HG03045 (cell line): ENCODE measurements at regions not wholly inside any gene's neighbourhood (a gene's known extent, or its start where the extent isn't known, plus 50 kb on each side); places are given as distances from the start of the nearest gene placed in this dataset.
"Not testable (repeated sequence)": the region's sequence is repeated elsewhere in the genome, so short reads cannot be mapped to it uniquely, and the experiment has no call there.

Experiments used
- ATAC-seq: cut with Tn5 transposase; IDR thresholded peaks from one replicate; pipeline ENCODE4 v1.9.1; 2021; ENCODE audit warnings: mild to moderate bottlenecking, moderate library complexity; ENCODE audit not compliant: unreplicated experiment

GRCh38 chr13:22773465-22773864 lies 407.3 kb upstream of the SGCG start:
- no peak for ATAC-seq

DNA sequence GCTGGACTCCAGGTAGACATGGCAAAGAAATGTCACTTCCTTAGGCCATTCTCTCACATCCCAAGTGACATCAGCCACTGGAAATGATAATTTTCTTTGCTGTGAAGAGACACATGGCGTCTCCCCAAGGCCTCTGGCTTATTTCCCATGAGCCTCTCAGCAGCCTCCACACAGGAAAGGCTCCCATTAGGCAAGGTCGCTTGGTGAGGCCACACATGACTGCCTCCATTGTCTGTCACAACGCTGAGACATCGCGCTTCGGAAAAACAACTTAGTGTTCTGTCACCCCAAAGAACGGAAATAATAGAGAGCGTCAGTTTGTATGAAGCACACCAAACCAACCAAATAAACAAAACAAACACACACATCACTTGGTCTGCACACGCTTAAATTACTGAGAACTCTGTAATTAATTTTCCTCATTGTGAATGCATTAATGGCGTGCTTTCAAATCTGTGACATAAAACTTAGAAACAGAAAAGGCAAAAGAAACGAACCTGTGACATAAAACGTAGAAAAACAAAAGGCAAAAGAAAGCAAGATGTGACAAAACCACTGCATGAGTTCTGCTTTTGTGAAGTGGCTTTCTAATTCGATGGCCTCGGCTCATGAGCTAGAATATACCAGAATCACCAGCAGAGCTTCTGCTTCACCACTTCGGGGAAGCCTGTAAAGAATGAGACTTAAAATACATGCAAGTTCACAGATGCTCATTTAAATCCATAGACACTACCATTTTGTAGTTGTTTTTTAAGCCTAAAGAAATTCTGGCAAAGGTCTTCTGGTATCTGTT lies 404.2 kb upstream of the SGCG start:
- no peak for ATAC-seq

- ATAC-seq = no peak
These were observed 403.6 kb upstream of the SGCG start for GRCh38 chr13:22777207-22777606.

GRCh38 chr13:22789027-22789593 lies 391.7 kb upstream of the SGCG start:
- no peak for ATAC-seq

DNA sequence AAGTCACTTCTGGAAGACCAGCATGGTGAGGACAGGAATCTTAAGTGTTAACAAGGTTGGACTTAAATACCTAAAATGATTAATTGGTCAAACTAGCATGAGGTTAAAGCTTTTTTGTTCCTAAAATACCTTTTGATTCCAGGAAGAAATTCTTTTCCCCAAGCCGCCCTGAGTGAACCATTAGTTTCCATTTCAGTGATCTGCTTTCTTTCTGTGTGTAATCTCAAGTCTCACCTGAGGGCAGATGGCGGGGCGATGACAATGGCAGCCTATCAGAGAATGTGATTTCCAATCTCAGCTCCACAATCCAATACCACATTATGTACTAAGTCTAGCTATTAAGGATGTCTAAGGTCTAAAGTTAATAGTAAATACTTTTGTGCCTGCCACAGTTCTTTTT lies 390.9 kb upstream of the SGCG start:
- no peak for ATAC-seq

DNA sequence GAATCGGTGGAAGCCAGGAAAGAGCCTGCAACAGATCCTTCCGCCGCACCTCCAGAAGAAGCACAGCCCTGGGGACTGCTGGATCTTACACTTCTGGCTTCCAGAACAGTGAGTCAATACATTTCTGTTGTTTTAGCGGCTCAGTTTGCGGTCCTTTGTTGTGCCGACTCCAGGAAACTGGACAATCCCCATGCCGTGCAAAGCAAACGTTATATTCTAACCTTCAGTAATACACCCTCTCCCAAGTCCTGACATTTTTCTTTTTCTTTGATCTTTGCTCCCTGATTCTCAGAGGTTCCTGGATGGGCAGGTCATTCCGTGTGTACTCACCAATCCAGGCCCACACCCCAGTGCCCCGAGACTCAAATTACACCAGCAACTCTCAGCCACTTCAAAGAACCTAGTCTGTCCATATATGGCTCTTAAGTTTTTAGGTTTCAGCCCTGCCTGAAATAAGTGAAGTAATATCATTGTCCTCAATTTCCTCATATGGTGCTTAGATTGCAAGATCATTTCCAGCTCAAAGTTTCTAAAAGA lies 387.1 kb upstream of the SGCG start:
- no peak for ATAC-seq

GRCh38 chr13:22800526-22801401 lies 380.0 kb upstream of the SGCG start:
- no peak for ATAC-seq

DNA sequence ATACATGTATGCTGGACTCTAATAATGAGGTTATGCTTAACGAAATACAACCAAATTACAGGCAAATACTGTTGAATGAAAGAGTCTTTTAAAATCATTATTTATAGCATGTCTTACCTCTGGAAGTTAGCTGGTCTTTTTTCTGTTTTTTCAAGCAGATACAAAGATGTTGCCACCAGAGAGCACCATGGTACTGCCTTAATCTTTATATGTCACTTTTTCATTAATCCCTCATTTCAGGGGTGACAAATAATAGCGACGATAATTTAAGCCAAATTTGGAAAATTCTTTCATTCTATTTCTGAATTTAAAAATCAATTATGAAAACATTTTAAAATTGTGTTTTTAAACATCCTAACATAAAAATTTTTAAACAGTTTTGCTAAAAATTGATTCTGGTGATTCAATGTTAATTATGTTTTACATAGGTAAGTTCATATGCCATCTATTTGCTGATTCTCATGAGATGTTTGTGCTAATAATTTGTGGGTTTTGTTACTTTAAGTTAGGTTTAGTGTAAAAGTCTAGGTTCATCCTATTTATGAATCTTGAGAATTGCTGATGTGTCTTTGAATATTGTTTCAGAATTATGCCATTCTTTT lies 379.3 kb upstream of the SGCG start:
- no peak for ATAC-seq

DNA sequence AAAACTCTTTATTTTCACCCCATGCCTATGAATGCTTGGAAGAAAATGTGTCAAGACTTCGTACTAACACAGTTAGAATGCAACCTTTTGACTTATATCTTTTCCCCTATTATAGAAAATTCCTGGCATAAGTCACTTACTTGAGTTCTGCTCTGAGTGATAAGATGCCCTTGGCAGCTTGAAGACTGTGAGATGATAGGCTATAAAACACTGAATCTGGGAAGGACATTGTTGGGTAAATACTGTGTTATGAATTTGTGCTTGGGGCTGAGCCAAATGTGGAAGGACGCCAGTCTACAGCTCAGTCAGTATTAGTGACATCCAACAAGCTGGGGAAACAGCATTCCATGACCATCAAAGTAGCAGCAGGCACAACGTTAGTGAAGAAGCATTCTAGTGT lies 368.0 kb upstream of the SGCG start:
- ATAC-seq = no peak

DNA sequence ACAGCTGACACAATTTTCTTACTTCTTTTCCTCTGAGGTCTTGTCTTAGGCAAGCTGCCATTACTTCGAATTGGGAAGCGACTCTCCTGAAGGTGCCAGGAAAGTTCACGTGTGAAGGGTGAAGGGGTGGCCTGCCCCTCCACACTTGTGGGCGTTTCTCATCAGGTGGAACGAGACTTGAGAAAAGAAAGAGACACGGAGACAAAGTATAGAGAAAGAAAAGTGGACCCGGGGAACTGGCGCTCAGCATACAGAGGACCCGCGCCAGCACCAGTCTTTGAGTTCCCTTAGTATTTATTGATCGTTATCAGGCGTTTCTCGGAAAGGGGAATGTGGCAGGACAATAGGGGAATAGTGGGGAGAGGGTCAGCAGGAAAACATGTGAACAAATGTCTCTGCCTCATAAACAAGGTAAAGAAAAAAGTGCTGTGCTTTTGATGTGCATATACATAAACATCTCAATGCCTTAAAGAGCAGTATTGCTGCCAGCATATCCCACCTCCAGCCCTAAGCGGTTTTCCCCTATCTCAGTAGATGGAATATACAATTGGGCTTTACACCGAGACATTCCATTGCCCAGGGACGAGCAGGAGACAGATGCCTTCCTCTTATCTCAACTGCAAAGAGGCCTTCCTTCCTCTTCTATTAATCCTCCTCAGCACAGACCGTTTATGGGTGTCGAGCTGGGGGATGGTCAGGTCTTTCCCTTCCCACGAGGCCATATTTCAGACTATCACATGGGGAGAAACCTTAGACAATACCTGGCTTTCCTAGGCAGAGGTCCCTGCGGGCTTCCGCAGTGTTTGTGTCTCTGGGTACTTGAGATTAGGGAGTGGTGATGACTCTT lies 367.0 kb upstream of the SGCG start:
- not testable (repeated sequence) for ATAC-seq

- not testable (repeated sequence) for ATAC-seq
These were observed 366.3 kb upstream of the SGCG start for GRCh38 chr13:22814433-22814832.

GRCh38 chr13:22821589-22821988 lies 359.2 kb upstream of the SGCG start:
- no peak for ATAC-seq

GRCh38 chr13:22825186-22825585 lies 355.6 kb upstream of the SGCG start:
- ATAC-seq = no peak

DNA sequence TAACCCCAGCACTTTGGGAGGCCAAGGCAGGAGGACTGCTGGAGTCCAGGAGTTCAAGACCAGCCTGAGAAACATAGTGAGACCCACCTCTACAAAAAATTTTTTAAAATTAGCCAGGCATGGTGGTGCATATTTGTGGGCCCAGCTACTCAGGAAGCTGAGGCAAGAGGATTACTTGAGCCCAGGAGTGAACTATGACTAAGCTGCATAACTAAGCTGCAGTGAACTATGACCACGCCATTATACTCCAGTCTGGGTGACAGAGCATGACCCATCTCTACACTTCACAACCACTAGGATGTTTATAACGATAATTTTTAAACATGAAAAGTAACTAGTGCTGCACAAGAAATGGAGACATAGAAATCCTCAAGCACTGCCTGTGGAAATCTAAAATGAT lies 352.7 kb upstream of the SGCG start:
- ATAC-seq = no peak

DNA sequence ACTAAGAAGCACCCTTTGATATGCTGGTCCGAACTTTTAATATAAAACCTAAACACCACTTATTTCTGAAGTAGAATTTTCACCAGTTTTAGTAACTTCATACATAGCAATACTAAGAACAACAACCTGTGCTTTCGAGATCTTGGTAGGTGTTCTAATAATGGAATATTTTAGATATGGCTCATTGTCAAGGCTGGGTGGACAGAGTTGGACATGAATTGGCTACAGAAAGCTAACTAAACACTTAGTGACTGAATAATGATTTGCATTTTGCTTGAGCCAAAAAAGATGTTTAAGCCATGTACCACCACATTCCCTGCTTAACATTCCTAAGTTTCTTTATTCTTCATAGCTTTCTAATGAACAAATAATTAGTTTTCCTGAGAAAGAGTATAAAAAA lies 344.3 kb upstream of the SGCG start:
- no peak for ATAC-seq

DNA sequence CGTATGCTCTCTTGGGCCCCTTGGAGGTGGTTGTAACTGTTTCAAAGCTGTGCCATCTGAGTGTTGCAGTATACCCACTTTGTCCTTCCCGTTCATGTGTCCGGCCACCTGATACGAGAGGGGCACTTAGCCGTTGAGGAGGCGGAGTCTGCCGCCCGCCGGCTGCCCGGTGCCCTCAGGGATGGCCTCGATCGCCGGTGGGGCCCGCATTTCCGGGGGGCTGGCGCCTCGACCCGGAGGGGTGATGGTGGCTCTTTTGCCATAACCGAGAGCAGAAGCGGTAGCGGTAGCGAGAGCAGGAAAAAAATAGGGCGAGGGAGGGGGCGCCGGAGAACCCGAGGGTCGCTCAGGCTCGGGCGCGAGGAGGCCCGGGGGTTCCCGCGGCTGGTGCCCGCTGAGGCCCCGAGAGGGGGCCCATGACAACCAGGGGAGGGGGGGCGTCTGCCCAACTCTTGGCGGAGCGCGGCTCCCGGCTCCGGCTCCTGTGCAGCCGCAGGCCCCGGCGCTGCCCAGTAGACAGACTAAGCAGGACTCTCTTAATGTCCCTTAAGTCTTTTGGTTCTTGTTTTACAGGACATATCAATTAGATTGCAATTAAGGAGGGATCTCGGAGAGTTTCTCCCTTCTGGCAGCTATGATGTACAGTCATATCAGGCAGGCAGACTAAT lies 342.7 kb upstream of the SGCG start:
- ATAC-seq = no peak

DNA sequence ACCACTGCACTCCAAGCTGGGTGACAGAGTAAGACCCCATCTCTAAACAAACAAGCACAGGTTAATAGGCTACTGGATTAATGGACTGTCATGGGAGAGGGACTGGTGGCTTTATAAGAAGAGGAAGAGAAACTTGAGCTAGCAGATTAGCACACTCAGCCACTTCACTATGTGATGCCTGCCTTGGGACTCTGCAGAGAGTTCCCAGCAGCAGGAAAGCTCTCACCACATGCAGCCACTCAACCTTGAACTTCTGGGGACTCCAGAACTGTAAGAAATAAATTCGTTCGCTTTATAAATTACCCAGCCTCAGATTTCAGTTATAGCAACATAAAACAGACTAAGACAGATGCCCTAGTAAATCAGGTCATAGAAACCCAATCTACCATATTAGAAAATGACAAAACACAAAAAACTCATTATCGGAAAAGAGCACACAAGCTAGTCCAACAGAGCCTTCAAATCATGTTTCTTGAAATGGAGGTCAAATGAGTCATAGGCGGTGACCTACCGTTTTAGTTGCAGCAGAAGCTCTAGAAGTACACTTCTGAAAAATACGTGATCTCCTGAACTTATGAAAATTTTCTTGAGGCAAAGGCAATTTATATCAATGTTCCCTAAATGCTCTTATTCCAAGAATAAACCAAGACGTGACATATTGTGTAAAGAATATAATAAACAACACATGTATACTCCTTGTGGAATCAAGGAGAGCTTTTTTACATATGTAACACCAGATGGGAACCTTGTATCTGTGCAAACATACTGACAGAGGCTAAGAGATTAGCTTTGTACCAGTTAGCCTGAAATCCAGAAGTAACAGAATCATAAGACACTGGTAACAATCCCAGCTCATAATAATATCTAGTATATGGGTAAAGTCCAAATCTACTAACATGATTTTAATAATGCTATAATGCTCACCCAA lies 340.9 kb upstream of the SGCG start:
- ATAC-seq = no peak

GRCh38 chr13:22846551-22846950 lies 334.2 kb upstream of the SGCG start:
- ATAC-seq = no peak
